ENCODE measurements at regions not wholly inside any gene's neighbourhood (a gene's known extent, or its start where the extent isn't known, plus 50 kb on each side); places are given as distances from the start of the nearest gene placed in this dataset.
A peak's percentile ranks its signal among the peaks of the same experiment; 100 is the strongest.

GRCh38 chr13:26948353-26948752 lies 187.8 kb upstream of the GPR12 start:
- TF ChIP-seq CTCF (IDR thresholded peaks at IDR 0.05; ENCODE audit: insufficient read depth, missing control alignments), result no peak
- FAIRE-seq (no peak), DNase-seq (ENCODE audit: insufficient read length, low spot score) (no peak)

- peak; percentile 45 for DNase-seq (ENCODE audit: insufficient read length, low spot score)
- peak; percentile 67 for FAIRE-seq
- TF ChIP-seq CTCF (IDR thresholded peaks at IDR 0.05; ENCODE audit: insufficient read depth, missing control alignments), result peak; percentile 78
Measured at GRCh38 chr13:26946684-26947343, 186.2 kb upstream of the GPR12 start.

- no peak for FAIRE-seq
- TF ChIP-seq CTCF (IDR thresholded peaks at IDR 0.05; ENCODE audit: insufficient read depth, missing control alignments), result no peak
- DNase-seq (ENCODE audit: insufficient read length, low spot score), result no peak
Measured at GRCh38 chr13:26943748-26944147, 183.2 kb upstream of the GPR12 start.

GRCh38 chr13:26942184-26942583 lies 181.6 kb upstream of the GPR12 start:
- FAIRE-seq, result no peak
- no peak for DNase-seq (ENCODE audit: insufficient read length, low spot score)
- no peak for TF ChIP-seq CTCF (IDR thresholded peaks at IDR 0.05; ENCODE audit: insufficient read depth, missing control alignments)

- TF ChIP-seq CTCF (IDR thresholded peaks at IDR 0.05; ENCODE audit: insufficient read depth, missing control alignments), result no peak
- FAIRE-seq, result no peak
- no peak for DNase-seq (ENCODE audit: insufficient read length, low spot score)
Measured at GRCh38 chr13:26941345-26942174, 181.0 kb upstream of the GPR12 start.

GRCh38 chr13:26934096-26934495 lies 173.5 kb upstream of the GPR12 start:
- no peak for TF ChIP-seq CTCF (IDR thresholded peaks at IDR 0.05; ENCODE audit: insufficient read depth, missing control alignments)
- FAIRE-seq (no peak), DNase-seq (ENCODE audit: insufficient read length, low spot score) (no peak)

GRCh38 chr13:26932465-26932864 lies 171.9 kb upstream of the GPR12 start:
- DNase-seq (ENCODE audit: insufficient read length, low spot score), result no peak
- no peak for FAIRE-seq
- no peak for TF ChIP-seq CTCF (IDR thresholded peaks at IDR 0.05; ENCODE audit: insufficient read depth, missing control alignments)

Measured in D721Med (cell line).